Liver (tissue), 7 donors: ENCODE measurements at regions not wholly inside any gene's neighbourhood (a gene's known extent, or its start where the extent isn't known, plus 50 kb on each side); places are given as distances from the start of the nearest gene placed in this dataset.

Source experiments
- DNase-seq: peaks from one replicate; pipeline ENCODE4 v3.0.0-alpha.2; 2017; ENCODE audit warnings: low spot score
- H3K27ac ChIP-seq, 2 donors: one replicate each; pipeline ENCODE4 v1.7.0; 2013; ENCODE audit warnings: inconsistent platforms in 2 of 2, low read length in 2 of 2, control low read depth in 1 of 2, low read depth in 1 of 2, mild to moderate bottlenecking in 1 of 2
- H3K27me3 ChIP-seq, 4 donors: one replicate each; pipeline versions ENCODE4 v1.6.1 to v1.7.0; 2013; ENCODE audit warnings: low read length in 3 of 4, inconsistent platforms in 1 of 4, mild to moderate bottlenecking in 1 of 4, moderate library complexity in 1 of 4; ENCODE audit not compliant: control insufficient read depth in 4 of 4, insufficient read depth in 4 of 4
- H3K36me3 ChIP-seq, 4 donors: one replicate each; pipeline versions ENCODE4 v1.6.1 to v1.7.0; 2013; ENCODE audit warnings: low read length in 3 of 4, mild to moderate bottlenecking in 3 of 4, low read depth in 1 of 4, moderate library complexity in 1 of 4; ENCODE audit not compliant: control insufficient read depth in 4 of 4, insufficient read depth in 3 of 4
- H3K4me1 ChIP-seq, 4 donors: one replicate each; pipeline versions ENCODE4 v1.6.1 to v1.7.0; 2013; ENCODE audit warnings: low read length in 3 of 4, mild to moderate bottlenecking in 3 of 4, moderate library complexity in 1 of 4; ENCODE audit not compliant: control insufficient read depth in 4 of 4, insufficient read depth in 4 of 4
- H3K4me3 ChIP-seq, 3 donors: one replicate each; pipeline versions ENCODE4 v1.6.1 to v1.7.0; 2013; ENCODE audit warnings: low read length in 3 of 3, control low read depth in 1 of 3, low read depth in 1 of 3, mild to moderate bottlenecking in 1 of 3
- H3K9ac ChIP-seq, 2 donors: one replicate each; pipeline ENCODE4 v1.7.0; 2013; ENCODE audit warnings: low read length in 2 of 2, mild to moderate bottlenecking in 2 of 2, moderate library complexity in 2 of 2, control low read depth in 1 of 2, low read depth in 1 of 2
- H3K9me3 ChIP-seq, 4 donors: one replicate each; pipeline versions ENCODE4 v1.6.1 to v1.7.0; 2013; ENCODE audit warnings: low read length in 3 of 4; ENCODE audit not compliant: control insufficient read depth in 4 of 4
- ATF3 ChIP-seq: IDR thresholded peaks from 2 replicates; pipeline ENCODE4 v1.6.1; 2016; ENCODE audit warnings: antibody characterized with exemption
- EGR1 ChIP-seq, 2 donors: IDR thresholded peaks; 2 replicates each; pipeline ENCODE4 v1.6.1; 2016 to 2018; ENCODE audit warnings: antibody characterized with exemption in 2 of 2, low read depth in 2 of 2
- FOXA1 ChIP-seq: IDR thresholded peaks from 2 replicates; pipeline ENCODE4 v1.6.1; 2016; ENCODE audit warnings: antibody characterized with exemption
- FOXA2 ChIP-seq: IDR thresholded peaks from 2 replicates; pipeline ENCODE4 v1.6.1; 2016; ENCODE audit warnings: antibody characterized with exemption
- GABPA ChIP-seq, 2 donors: IDR thresholded peaks in 1 of 2; conservative IDR thresholded peaks in 1 of 2; 2 replicates each; pipeline ENCODE4 v1.6.1; 2016; ENCODE audit warnings: antibody characterized with exemption in 2 of 2, mild to moderate bottlenecking in 1 of 2, moderate library complexity in 1 of 2
- HNF4A ChIP-seq, 2 donors: conservative IDR thresholded peaks; 2 replicates each; pipeline ENCODE4 v1.6.1; 2016; ENCODE audit warnings: antibody characterized with exemption in 2 of 2, mild to moderate bottlenecking in 2 of 2
- HNF4G ChIP-seq: IDR thresholded peaks from 2 replicates; pipeline ENCODE4 v1.6.1; 2016; ENCODE audit warnings: antibody characterized with exemption
- JUND ChIP-seq, 2 donors: IDR thresholded peaks; 2 replicates each; pipeline ENCODE4 v1.6.1; 2016; ENCODE audit warnings: antibody characterized with exemption in 2 of 2
- MAX ChIP-seq: IDR thresholded peaks from 2 replicates; pipeline ENCODE4 v1.6.1; 2016; ENCODE audit warnings: antibody characterized with exemption
- NR2F2 ChIP-seq: IDR thresholded peaks from 2 replicates; pipeline ENCODE4 v1.6.1; 2016; ENCODE audit warnings: antibody characterized with exemption
- RAD21 ChIP-seq, 2 donors: IDR thresholded peaks; 2 replicates each; pipeline ENCODE4 v1.6.1; 2016; ENCODE audit warnings: antibody characterized with exemption in 2 of 2, mild to moderate bottlenecking in 2 of 2
- REST ChIP-seq: IDR thresholded peaks from 2 replicates; pipeline ENCODE4 v1.6.1; 2016; ENCODE audit warnings: antibody characterized with exemption, mild to moderate bottlenecking
- RXRA ChIP-seq, 2 donors: IDR thresholded peaks; 2 replicates each; pipeline ENCODE4 v1.6.1; 2017 to 2018; ENCODE audit warnings: antibody characterized with exemption in 2 of 2, mild to moderate bottlenecking in 1 of 2
- SP1 ChIP-seq: IDR thresholded peaks from 2 replicates; pipeline ENCODE4 v1.6.1; 2018; ENCODE audit warnings: antibody characterized with exemption, mild to moderate bottlenecking
- TAF1 ChIP-seq: conservative IDR thresholded peaks from 2 replicates; pipeline ENCODE4 v1.6.1; 2016; ENCODE audit warnings: antibody characterized with exemption, mild to moderate bottlenecking
- YY1 ChIP-seq: IDR thresholded peaks from 2 replicates; pipeline ENCODE4 v1.6.1; 2016; ENCODE audit warnings: antibody characterized with exemption, mild to moderate bottlenecking
- WGBS: extraction: QIAGEN DNeasy Blood & Tissue Kit; methylation state at CpG from one replicate; pipeline ENCODE4 v1.1.7; 2013; 5-methylcytosine and 5-hydroxymethylcytosine counted together
- donor health status: healthy.
- donor health status: healthy.
- donor health status: healthy.
- donor health status: healthy.

GRCh38 chr3:39657075-39657474 is 152.3 kb upstream of the MYRIP start:
- DNase-seq = no peak
- Histone ChIP-seq H3K27me3 (no peaks in the 10 kb centered on the region), H3K9ac (no peak overlapping the region), H3K4me3 (no peak overlapping the region), H3K9me3 (no peaks in the 10 kb centered on the region), H3K27ac (no peak overlapping the region), H3K4me1 (no peaks in the 10 kb centered on the region), H3K36me3 (no peaks in the 10 kb centered on the region)
- TF ChIP-seq NR2F2 (no peak), GABPA (IDR thresholded peaks at IDR 0.05 in 1 of 2, conservative IDR thresholded peaks at IDR 0.05 in 1 of 2) (no peak), RAD21 (IDR thresholded peaks at IDR 0.05) (no peak), TAF1 (no peak), REST (no peak), MAX (no peak), SP1 (no peak), FOXA1 (no peak)

- TF ChIP-seq HNF4G = no peak
- TF ChIP-seq RAD21 (IDR thresholded peaks at IDR 0.05) = no peak
- TF ChIP-seq NR2F2 = no peak
- no peak for TF ChIP-seq FOXA2
- WGBS = 96% methylated on average over 1 of the region's 1 CpG
- Histone ChIP-seq H3K9me3 (no peaks in the 10 kb centered on the region), H3K4me1 (no peaks in the 10 kb centered on the region), H3K27me3 (no peaks in the 10 kb centered on the region), H3K36me3 (no peaks in the 10 kb centered on the region), H3K9ac (no peak overlapping the region), H3K27ac (no peak overlapping the region), H3K4me3 (no peak overlapping the region)
- no peak for DNase-seq
These were observed 151.6 kb upstream of the MYRIP start for GRCh38 chr3:39657775-39658174.

GRCh38 chr3:39664931-39665330 is 144.5 kb upstream of the MYRIP start:
- Histone ChIP-seq H3K9ac (no peak overlapping the region), H3K4me1 (no peaks in the 10 kb centered on the region), H3K27ac (no peak overlapping the region), H3K4me3 (no peak overlapping the region), H3K27me3 (peaks cover 0 to 2% (median 0%) of the 10 kb centered on the region in 4 donors), H3K9me3 (no peaks in the 10 kb centered on the region), H3K36me3 (no peaks in the 10 kb centered on the region)
- 91% methylated on average over 4 of the region's 4 CpGs for WGBS
- DNase-seq = no peak
- no peak for TF ChIP-seq NR2F2
- no peak for TF ChIP-seq FOXA1
- TF ChIP-seq EGR1 (IDR thresholded peaks at IDR 0.05; ENCODE audit: low read depth in 2 of 2) = no peak
- no peak for TF ChIP-seq REST
- TF ChIP-seq RXRA (IDR thresholded peaks at IDR 0.05) = no peak
- no peak for TF ChIP-seq YY1
- no peak for TF ChIP-seq JUND (IDR thresholded peaks at IDR 0.05)
- no peak for TF ChIP-seq ATF3
- TF ChIP-seq TAF1 = no peak
- TF ChIP-seq FOXA2 = no peak
- no peak for TF ChIP-seq HNF4G
- TF ChIP-seq HNF4A (conservative IDR thresholded peaks at IDR 0.05) = no peak
